ENCODE measurements at regions not wholly inside any gene's neighbourhood (a gene's known extent, or its start where the extent isn't known, plus 50 kb on each side); places are given as distances from the start of the nearest gene placed in this dataset.
"Not testable (repeated sequence)": the region's sequence is repeated elsewhere in the genome, so short reads cannot be mapped to it uniquely, and the experiment has no call there.

DNA sequence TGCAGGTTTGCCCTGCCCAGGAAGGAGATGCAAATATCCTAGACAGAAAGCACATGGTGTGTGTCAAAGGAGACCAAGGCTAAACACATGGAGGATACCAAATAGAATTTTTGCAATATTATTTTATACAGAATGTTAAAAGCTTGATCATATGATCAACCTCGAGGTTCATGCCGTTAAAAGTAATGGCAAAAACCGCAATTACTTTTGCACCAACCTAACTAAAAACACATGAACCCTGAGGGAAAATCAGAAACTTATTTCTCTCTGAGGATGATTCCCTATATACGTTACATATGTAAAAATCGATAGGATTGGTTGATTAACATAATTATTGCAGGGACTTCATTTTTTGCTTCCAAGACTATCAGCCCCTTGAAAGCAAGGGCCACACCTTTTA lies 88.1 kb downstream of the MZT1 start:
- Histone ChIP-seq H3K4me1 (ENCODE audit: control insufficient read depth, insufficient read depth, low read length) (peaks cover 8% of the 10 kb centered on the region), H3K9me3 (ENCODE audit: control insufficient read depth, low read length) (no peaks in the 10 kb centered on the region), H3K27ac (ENCODE audit: insufficient read depth, low read depth, low read length, poor library complexity, severe bottlenecking) (no peak overlapping the region), H3K27me3 (ENCODE audit: control insufficient read depth, insufficient read depth, low read length, poor library complexity, severe bottlenecking) (no peaks in the 10 kb centered on the region), H3K4me3 (ENCODE audit: insufficient read depth, low read depth, low read length) (no peak overlapping the region), H3K36me3 (ENCODE audit: control insufficient read depth, insufficient read depth, low read length) (no peaks in the 10 kb centered on the region)
- 95 to 96% methylated on average over 3 to 5 of the region's 5 CpGs for whole genome bisulfite sequencing, 2 experiments

DNA sequence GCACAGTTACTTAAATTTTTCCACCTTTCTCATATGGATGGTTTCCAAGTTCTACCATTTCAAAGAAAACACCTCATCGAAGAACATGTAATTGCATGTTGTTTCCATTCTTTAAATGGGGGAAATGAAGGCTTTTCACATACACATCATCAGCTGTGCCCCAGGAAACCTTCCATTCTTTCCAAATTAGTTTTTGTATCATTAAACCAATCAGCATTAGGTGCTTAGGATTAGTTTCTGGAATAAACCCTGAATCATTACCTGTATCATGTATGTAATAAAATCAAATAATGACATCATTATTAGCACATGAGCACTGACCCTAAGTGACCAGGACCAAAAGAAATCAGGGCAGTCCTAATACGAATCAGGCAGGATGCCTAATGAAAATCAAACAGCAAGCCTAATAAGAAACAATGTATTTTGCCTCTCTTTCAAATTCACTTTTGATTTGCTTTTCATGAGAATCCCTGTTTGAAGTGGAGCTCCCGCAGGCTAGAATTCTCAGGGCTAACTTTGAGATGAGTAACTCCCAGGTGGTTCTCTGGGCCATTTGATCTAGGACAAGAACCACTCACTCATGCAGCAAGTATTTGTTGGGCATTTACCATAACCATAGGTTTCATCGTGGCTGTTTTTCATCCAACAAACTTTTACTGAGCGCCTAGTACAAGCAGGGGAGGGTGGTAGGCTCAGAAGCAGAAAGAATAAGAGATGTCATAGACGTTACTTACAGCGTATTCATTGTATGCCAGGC lies 89.2 kb downstream of the MZT1 start:
- H3K9me3 ChIP-seq (ENCODE audit: control insufficient read depth, low read length): no peaks in the 10 kb centered on the region
- no peak overlapping the region for H3K27ac ChIP-seq (ENCODE audit: insufficient read depth, low read depth, low read length, poor library complexity, severe bottlenecking)
- H3K4me3 ChIP-seq (ENCODE audit: insufficient read depth, low read depth, low read length): no peak overlapping the region
- no peaks in the 10 kb centered on the region for H3K36me3 ChIP-seq (ENCODE audit: control insufficient read depth, insufficient read depth, low read length)
- 18 to 50% methylated on average over 4 to 7 of the region's 7 CpGs for WGBS, 2 experiments
- H3K27me3 ChIP-seq (ENCODE audit: control insufficient read depth, insufficient read depth, low read length, poor library complexity, severe bottlenecking): no peaks in the 10 kb centered on the region
- H3K4me1 ChIP-seq (ENCODE audit: control insufficient read depth, insufficient read depth, low read length): peaks cover 8% of the 10 kb centered on the region

DNA sequence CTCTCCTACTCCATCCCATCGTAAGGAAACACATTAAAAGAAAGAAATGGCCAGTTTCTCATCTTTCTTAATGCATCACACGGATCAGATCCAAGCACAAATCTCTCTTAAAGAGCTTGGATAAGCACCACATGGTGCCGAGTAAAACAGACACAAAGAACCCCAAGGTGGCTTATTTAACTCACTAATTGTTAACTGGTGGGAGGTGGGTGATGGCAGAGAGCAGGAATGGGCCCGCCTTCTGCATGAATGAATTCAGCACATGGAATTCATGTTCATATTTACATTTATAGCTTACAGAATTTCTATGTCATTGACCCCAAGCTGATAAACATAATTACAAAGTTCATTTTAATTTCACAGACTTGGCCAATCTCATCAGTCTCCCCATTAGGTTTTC lies 89.9 kb downstream of the MZT1 start:
- Histone ChIP-seq H3K27ac (ENCODE audit: insufficient read depth, low read depth, low read length, poor library complexity, severe bottlenecking) (no peak overlapping the region), H3K4me1 (ENCODE audit: control insufficient read depth, insufficient read depth, low read length) (peaks cover 8% of the 10 kb centered on the region), H3K36me3 (ENCODE audit: control insufficient read depth, insufficient read depth, low read length) (no peaks in the 10 kb centered on the region), H3K4me3 (ENCODE audit: insufficient read depth, low read depth, low read length) (no peak overlapping the region), H3K27me3 (ENCODE audit: control insufficient read depth, insufficient read depth, low read length, poor library complexity, severe bottlenecking) (no peaks in the 10 kb centered on the region), H3K9me3 (ENCODE audit: control insufficient read depth, low read length) (no peaks in the 10 kb centered on the region)
- 30 to 32% methylated on average over 4 of the region's 4 CpGs for WGBS, 2 experiments

DNA sequence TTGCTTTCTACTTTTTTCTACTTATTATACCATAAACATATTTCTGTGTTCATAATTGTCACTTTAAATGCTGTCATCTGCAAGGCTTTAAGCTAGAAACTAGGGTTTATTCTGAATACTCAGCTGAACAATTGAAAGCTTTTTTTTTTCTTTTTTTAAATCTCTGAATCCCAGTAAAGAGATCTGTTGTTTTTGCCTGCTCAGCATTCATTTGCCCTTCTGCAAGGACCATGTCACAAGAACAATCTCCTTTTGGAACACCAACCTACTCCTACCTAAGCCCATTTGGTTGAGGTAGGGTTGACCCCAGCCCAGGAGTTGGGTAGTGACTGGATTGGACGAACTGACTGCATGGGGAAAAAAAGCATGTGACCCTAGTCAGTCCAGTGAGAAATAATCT lies 92.6 kb downstream of the MZT1 start:
- WGBS, 2 experiments: 83 to 91% methylated on average over 1 of the region's 1 CpG
- no peak overlapping the region for H3K4me3 ChIP-seq (ENCODE audit: insufficient read depth, low read depth, low read length)
- no peaks in the 10 kb centered on the region for H3K27me3 ChIP-seq (ENCODE audit: control insufficient read depth, insufficient read depth, low read length, poor library complexity, severe bottlenecking)
- H3K27ac ChIP-seq (ENCODE audit: insufficient read depth, low read depth, low read length, poor library complexity, severe bottlenecking): no peak overlapping the region
- peaks cover 8% of the 10 kb centered on the region for H3K4me1 ChIP-seq (ENCODE audit: control insufficient read depth, insufficient read depth, low read length)
- H3K9me3 ChIP-seq (ENCODE audit: control insufficient read depth, low read length): no peaks in the 10 kb centered on the region
- H3K36me3 ChIP-seq (ENCODE audit: control insufficient read depth, insufficient read depth, low read length): no peaks in the 10 kb centered on the region

DNA sequence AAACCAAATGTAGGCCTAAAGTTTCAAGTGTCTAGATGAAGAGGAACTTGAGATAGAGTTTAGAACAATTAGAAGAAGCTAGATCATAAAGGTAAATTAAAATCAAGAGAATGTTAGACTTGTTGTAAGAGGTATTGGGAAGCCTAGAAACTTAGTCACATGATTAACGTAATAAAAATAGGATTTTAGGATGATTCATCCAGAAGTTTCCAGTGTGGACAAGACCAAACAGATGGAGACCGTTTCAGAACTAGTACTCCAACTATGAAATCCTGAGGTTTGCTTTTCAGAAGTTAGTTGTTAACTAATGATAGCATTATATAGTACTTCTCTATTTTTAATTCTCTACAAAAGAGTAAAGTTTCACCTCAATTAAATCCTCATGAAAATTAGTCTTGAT lies 104.9 kb downstream of the MZT1 start:
- Histone ChIP-seq H3K9me3 (ENCODE audit: control insufficient read depth, low read length) (no peaks in the 10 kb centered on the region), H3K27ac (ENCODE audit: insufficient read depth, low read depth, low read length, poor library complexity, severe bottlenecking) (no peak overlapping the region), H3K27me3 (ENCODE audit: control insufficient read depth, insufficient read depth, low read length, poor library complexity, severe bottlenecking) (no peaks in the 10 kb centered on the region), H3K4me1 (ENCODE audit: control insufficient read depth, insufficient read depth, low read length) (no peaks in the 10 kb centered on the region), H3K4me3 (ENCODE audit: insufficient read depth, low read depth, low read length) (no peak overlapping the region), H3K36me3 (ENCODE audit: control insufficient read depth, insufficient read depth, low read length) (no peaks in the 10 kb centered on the region)
- 92 to 97% methylated on average over 2 of the region's 2 CpGs for WGBS, 2 experiments

DNA sequence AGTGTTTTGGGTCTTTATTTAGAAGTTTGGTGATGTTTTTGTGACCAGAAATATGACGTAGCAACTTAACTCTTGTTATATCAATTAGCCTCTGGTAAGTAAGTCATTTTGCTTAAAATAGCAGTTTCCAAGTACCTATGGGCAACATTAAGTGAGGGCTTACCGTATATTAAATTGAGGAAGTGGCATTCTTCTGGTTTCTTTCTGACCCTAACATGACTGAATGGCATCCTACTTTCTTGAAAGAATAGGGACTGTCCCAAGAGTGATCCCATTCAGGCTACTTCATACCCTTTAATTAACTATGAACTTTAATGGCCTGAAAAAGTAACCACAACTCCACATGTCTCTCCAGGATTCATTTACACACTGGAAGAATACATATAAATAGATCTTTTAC lies 106.6 kb downstream of the MZT1 start:
- Histone ChIP-seq H3K9me3 (ENCODE audit: control insufficient read depth, low read length) (no peaks in the 10 kb centered on the region), H3K27ac (ENCODE audit: insufficient read depth, low read depth, low read length, poor library complexity, severe bottlenecking) (no peak overlapping the region), H3K27me3 (ENCODE audit: control insufficient read depth, insufficient read depth, low read length, poor library complexity, severe bottlenecking) (no peaks in the 10 kb centered on the region), H3K4me1 (ENCODE audit: control insufficient read depth, insufficient read depth, low read length) (no peaks in the 10 kb centered on the region), H3K36me3 (ENCODE audit: control insufficient read depth, insufficient read depth, low read length) (no peaks in the 10 kb centered on the region), H3K4me3 (ENCODE audit: insufficient read depth, low read depth, low read length) (no peak overlapping the region)
- 82 to 98% methylated on average over 2 of the region's 2 CpGs for WGBS, 2 experiments

DNA sequence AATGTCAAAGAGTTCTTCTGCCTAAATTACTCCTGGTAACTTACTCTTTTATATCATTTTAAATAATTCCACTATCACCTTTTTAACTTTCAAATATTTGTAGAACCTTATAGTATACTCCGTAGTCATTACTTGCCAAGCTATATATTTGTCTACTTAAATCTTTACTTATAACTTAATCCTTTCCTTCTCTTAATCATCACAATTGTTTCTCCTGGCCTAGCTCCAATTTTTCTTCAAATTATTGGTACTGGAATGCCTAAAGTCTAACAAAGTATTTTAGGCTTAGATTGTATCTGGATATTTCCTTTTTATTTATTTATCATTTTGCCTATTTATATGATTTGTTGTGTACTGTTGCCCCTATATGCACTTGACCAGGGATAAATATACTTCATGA lies 109.5 kb downstream of the MZT1 start:
- H3K4me3 ChIP-seq (ENCODE audit: insufficient read depth, low read depth, low read length): no peak overlapping the region
- no peaks in the 10 kb centered on the region for H3K4me1 ChIP-seq (ENCODE audit: control insufficient read depth, insufficient read depth, low read length)
- no peak overlapping the region for H3K27ac ChIP-seq (ENCODE audit: insufficient read depth, low read depth, low read length, poor library complexity, severe bottlenecking)
- 86 to 100% methylated on average over 1 of the region's 1 CpG for WGBS, 2 experiments
- no peaks in the 10 kb centered on the region for H3K36me3 ChIP-seq (ENCODE audit: control insufficient read depth, insufficient read depth, low read length)
- no peaks in the 10 kb centered on the region for H3K9me3 ChIP-seq (ENCODE audit: control insufficient read depth, low read length)
- no peaks in the 10 kb centered on the region for H3K27me3 ChIP-seq (ENCODE audit: control insufficient read depth, insufficient read depth, low read length, poor library complexity, severe bottlenecking)

DNA sequence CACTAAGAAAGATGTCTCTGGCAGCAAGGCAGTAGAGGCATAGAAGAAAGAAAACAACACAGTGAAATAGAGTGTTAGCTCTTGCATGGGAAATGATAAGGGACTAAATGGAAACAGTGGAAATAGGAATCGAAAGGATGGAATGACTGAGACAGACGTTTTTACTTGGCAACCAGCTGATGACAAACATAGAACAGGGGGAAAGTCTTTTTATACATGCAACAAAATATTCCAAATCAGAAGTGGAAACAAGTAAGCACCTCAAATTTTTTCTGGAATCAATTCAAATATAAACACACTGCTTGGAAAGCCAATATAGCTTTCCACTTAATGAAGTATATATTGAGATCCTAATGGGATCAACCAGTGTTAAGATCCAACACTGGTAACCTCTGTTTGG lies 110.2 kb downstream of the MZT1 start:
- Histone ChIP-seq H3K27ac (ENCODE audit: insufficient read depth, low read depth, low read length, poor library complexity, severe bottlenecking) (no peak overlapping the region), H3K4me3 (ENCODE audit: insufficient read depth, low read depth, low read length) (no peak overlapping the region), H3K4me1 (ENCODE audit: control insufficient read depth, insufficient read depth, low read length) (no peaks in the 10 kb centered on the region), H3K27me3 (ENCODE audit: control insufficient read depth, insufficient read depth, low read length, poor library complexity, severe bottlenecking) (no peaks in the 10 kb centered on the region), H3K9me3 (ENCODE audit: control insufficient read depth, low read length) (no peaks in the 10 kb centered on the region), H3K36me3 (ENCODE audit: control insufficient read depth, insufficient read depth, low read length) (no peaks in the 10 kb centered on the region)
- 79 to 91% methylated on average over 2 of the region's 2 CpGs for WGBS, 2 experiments

DNA sequence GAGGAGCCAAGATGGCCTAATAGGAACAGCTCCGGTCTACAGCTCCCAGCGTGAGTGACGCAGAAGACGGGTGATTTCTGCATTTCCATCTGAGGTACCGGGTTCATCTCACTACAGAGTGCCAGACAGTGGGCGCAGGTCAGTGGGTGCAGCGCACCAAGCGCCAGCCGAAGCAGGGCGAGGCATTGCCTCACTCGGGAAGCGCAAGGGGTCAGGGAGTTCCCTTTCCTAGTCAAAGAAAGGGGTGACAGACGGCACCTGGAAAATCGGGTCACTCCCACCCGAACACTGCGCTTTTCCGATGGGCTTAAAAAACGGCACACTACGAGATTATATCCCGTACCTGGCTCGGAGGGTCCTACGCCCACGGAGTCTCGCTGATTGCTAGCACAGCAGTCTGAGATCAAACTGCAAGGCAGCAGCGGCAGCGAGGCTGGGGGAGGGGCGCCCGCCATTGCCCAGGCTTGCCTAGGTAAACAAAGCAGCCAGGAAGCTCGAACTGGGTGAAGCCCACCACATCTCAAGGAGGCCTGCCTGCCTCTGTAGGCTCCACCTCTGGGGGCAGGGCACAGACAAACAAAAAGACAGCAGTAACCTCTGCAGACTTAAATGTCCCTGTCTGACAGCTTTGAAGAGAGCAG lies 117.1 kb downstream of the MZT1 start:
- 87 to 88% methylated on average over 29 of the region's 29 CpGs for WGBS, 2 experiments
- not testable (repeated sequence) for H3K4me1 ChIP-seq (ENCODE audit: control insufficient read depth, insufficient read depth, low read length)

DNA sequence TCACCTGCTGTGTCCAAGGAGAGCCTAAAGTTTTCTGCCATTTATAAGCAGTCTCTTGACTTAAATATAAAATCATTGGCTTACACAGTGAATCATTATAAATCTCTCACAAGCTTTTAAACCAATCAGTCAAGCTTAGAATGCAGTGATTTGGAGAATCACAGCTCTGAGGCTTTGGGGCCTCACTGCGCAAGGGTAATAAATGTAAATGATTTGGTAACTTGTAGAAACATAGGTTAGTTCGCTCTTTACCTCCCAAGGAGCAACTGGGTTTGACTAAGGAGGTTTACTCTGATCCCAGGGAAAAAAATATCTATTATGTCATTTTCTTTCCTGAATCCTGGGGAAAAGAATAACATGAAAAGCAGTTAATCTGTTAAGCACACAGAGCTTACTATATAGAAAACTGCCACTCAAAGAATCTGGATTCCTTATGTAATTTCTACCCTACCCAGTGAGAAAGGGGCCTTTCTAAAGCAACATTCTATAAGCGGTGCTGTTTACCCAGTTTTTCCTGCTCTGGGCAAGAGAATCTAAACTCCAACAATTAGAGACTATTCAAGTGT lies 128.2 kb downstream of the MZT1 start:
- Histone ChIP-seq H3K9me3 (ENCODE audit: control insufficient read depth, low read length) (no peaks in the 10 kb centered on the region), H3K27ac (ENCODE audit: insufficient read depth, low read depth, low read length, poor library complexity, severe bottlenecking) (no peak overlapping the region), H3K36me3 (ENCODE audit: control insufficient read depth, insufficient read depth, low read length) (no peaks in the 10 kb centered on the region), H3K4me1 (ENCODE audit: control insufficient read depth, insufficient read depth, low read length) (no peaks in the 10 kb centered on the region), H3K4me3 (ENCODE audit: insufficient read depth, low read depth, low read length) (no peak overlapping the region), H3K27me3 (ENCODE audit: control insufficient read depth, insufficient read depth, low read length, poor library complexity, severe bottlenecking) (no peaks in the 10 kb centered on the region)
- 55 to 58% methylated on average over 3 of the region's 3 CpGs for WGBS, 2 experiments

More for the DNA sequence above, 117.1 kb downstream of the MZT1 start:
- not testable (repeated sequence) for H3K9me3 ChIP-seq (ENCODE audit: control insufficient read depth, low read length); H3K27ac ChIP-seq (ENCODE audit: insufficient read depth, low read depth, low read length, poor library complexity, severe bottlenecking); H3K4me3 ChIP-seq (ENCODE audit: insufficient read depth, low read depth, low read length); H3K27me3 ChIP-seq (ENCODE audit: control insufficient read depth, insufficient read depth, low read length, poor library complexity, severe bottlenecking); H3K36me3 ChIP-seq (ENCODE audit: control insufficient read depth, insufficient read depth, low read length)
